ENCODE measurements at regions not wholly inside any gene's neighbourhood (a gene's known extent, or its start where the extent isn't known, plus 50 kb on each side); places are given as distances from the start of the nearest gene placed in this dataset.
A peak's percentile ranks its signal among the peaks of the same experiment; 100 is the strongest.
"Not testable (repeated sequence)": the region's sequence is repeated elsewhere in the genome, so short reads cannot be mapped to it uniquely, and the experiment has no call there.

- no peak for DNase-seq (ENCODE audit: low spot score)
Measured at GRCh38 chr9:21533597-21533996, 51.5 kb upstream of the IFNE start.

- no peak for DNase-seq (ENCODE audit: low spot score)
Measured at GRCh38 chr9:21535396-21535795, 53.3 kb upstream of the IFNE start.

- no peak for DNase-seq (ENCODE audit: low spot score)
Measured at GRCh38 chr9:21542787-21543186, 60.7 kb upstream of the IFNE start.

- no peak for DNase-seq (ENCODE audit: low spot score)
Measured at GRCh38 chr9:21543187-21543586, 61.1 kb upstream of the IFNE start.

GRCh38 chr9:21543816-21544215, 61.7 kb upstream of the IFNE start:
- not testable (repeated sequence) for DNase-seq (ENCODE audit: low spot score)

GRCh38 chr9:21546949-21547348, 64.8 kb upstream of the IFNE start:
- no peak for DNase-seq (ENCODE audit: low spot score)

- no peak for DNase-seq (ENCODE audit: low spot score)
Measured at GRCh38 chr9:21549251-21549765, 67.2 kb upstream of the IFNE start.

- no peak for DNase-seq (ENCODE audit: low spot score)
Measured at GRCh38 chr9:21549890-21550289, 67.8 kb upstream of the IFNE start.

- DNase-seq (ENCODE audit: low spot score): no peak
Measured at GRCh38 chr9:21550392-21550791, 68.3 kb upstream of the IFNE start.

GRCh38 chr9:21551401-21551800, 69.3 kb upstream of the IFNE start:
- no peak for DNase-seq (ENCODE audit: low spot score)

- no peak for DNase-seq (ENCODE audit: low spot score)
Measured at GRCh38 chr9:21552244-21553170, 70.4 kb upstream of the IFNE start.

GRCh38 chr9:21553441-21553840, 71.3 kb upstream of the IFNE start:
- DNase-seq (ENCODE audit: low spot score): no peak

GRCh38 chr9:21554813-21555212, 72.7 kb upstream of the IFNE start:
- no peak for DNase-seq (ENCODE audit: low spot score)

GRCh38 chr9:21555911-21556310, 73.8 kb upstream of the IFNE start:
- no peak for DNase-seq (ENCODE audit: low spot score)

GRCh38 chr9:21556581-21557427, 74.7 kb upstream of the IFNE start:
- no peak for DNase-seq (ENCODE audit: low spot score)

GRCh38 chr9:21557428-21557768, 75.3 kb upstream of the IFNE start:
- no peak for DNase-seq (ENCODE audit: low spot score)

- no peak for DNase-seq (ENCODE audit: low spot score)
Measured at GRCh38 chr9:21558079-21558478, 76.0 kb upstream of the IFNE start.

- DNase-seq (ENCODE audit: low spot score): no peak
Measured at GRCh38 chr9:21558615-21559401, 76.7 kb upstream of the IFNE start.

- DNase-seq (ENCODE audit: low spot score): peak; percentile 81
Measured at GRCh38 chr9:21559402-21560280, 77.5 kb upstream of the IFNE start.

GRCh38 chr9:21560281-21560745, 78.2 kb upstream of the IFNE start:
- DNase-seq (ENCODE audit: low spot score): no peak

- no peak for DNase-seq (ENCODE audit: low spot score)
Measured at GRCh38 chr9:21561502-21561901, 79.4 kb upstream of the IFNE start.

Measured in ecto neural progenitor cell (in vitro differentiated cells).